ENCODE measurements at regions not wholly inside any gene's neighbourhood (a gene's known extent, or its start where the extent isn't known, plus 50 kb on each side); places are given as distances from the start of the nearest gene placed in this dataset.

DNA sequence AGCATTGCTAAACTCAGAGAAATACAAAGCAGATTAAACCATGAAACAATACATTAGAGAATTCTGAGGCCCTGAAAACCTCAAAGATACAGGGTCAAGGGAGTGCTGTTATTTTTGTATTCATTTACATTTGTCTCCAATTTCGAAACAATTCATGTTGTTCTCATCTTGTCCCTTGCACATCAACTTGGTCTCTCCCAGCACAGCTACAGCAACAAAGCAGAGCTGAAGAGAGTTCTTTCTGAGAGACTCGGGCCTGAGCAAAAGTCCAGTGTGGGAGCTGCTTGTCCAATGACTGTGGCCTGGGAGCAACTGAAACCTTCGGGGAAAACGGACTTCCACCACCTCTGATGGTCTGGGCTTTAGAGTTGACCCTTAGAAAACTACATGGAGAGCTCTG, 79.4 kb upstream of the CDKN3 start:
- no peak overlapping the region for H2BK5ac ChIP-seq (ENCODE audit: low read depth, low read length, poor library complexity, severe bottlenecking)
- no peak overlapping the region for H3K18ac ChIP-seq (ENCODE audit: low read depth, low read length)
- no peak overlapping the region for H4K5ac ChIP-seq (ENCODE audit: low read depth, low read length)
- ChIA-PET POLR2A (ENCODE audit: unreplicated experiment) (no interaction called here), CTCF (interaction anchor here (0.7 to 0.8 kb wide), 2 partner anchors 12 to 150 kb away, joined by 4 read pairs; no protein-coding TSS in a partner anchor)
- dilution Hi-C loops (cut with HindIII; ENCODE audit: low sequenced_read_pairs, unreplicated experiment) (no loop called here), intact Hi-C loops (cut with micrococcal nuclease) (no loop called here), in situ Hi-C loops (cut with MboI; ENCODE audit: low sequenced_read_pairs) (no loop called here)
- H4K20me1 ChIP-seq (ENCODE audit: insufficient read depth, low read length), result no peaks in the 10 kb centered on the region
- no peak overlapping the region for H2AK9ac ChIP-seq (replicated peaks; ENCODE audit: low read depth, low read length, poor library complexity)
- no peak overlapping the region for H3K9ac ChIP-seq (ENCODE audit: low read depth, low read length)
- no peak overlapping the region for H3K23ac ChIP-seq (ENCODE audit: low read depth, low read length)
- no peak overlapping the region for H3K14ac ChIP-seq (replicated peaks; ENCODE audit: low read depth, low read length)
- BruUV-seq (replicated peaks), result no TSS peak
- no peak overlapping the region for H3K27ac ChIP-seq (ENCODE audit: insufficient read depth, low read length)
- H3K27me3 ChIP-seq (ENCODE audit: control insufficient read depth, insufficient read depth, low read length), result peaks cover 14% of the 10 kb centered on the region
- DNase-seq, result no peak
- H3K4me2 ChIP-seq (ENCODE audit: low read depth, low read length), result no peak overlapping the region
- no peak overlapping the region for H4K8ac ChIP-seq (ENCODE audit: low read depth in 2 of 2, low read length in 2 of 2)
- no peaks in the 10 kb centered on the region for H3K36me3 ChIP-seq (ENCODE audit: control insufficient read depth, insufficient read depth, low read length)
- no peak overlapping the region for H2BK120ac ChIP-seq (ENCODE audit: low read depth, low read length)
- no peaks in the 10 kb centered on the region for H3K79me1 ChIP-seq (ENCODE audit: low read depth in 1 of 2, low read length in 2 of 2)
- no peak overlapping the region for H3K4ac ChIP-seq (ENCODE audit: low read depth, low read length)
- no peak overlapping the region for H2AFZ ChIP-seq (replicated peaks; ENCODE audit: low read length, poor library complexity)
- TF ChIP-seq RFX5 (IDR thresholded peaks at IDR 0.05; ENCODE audit: low read depth, low read length) (no peak), USF2 (IDR thresholded peaks at IDR 0.05; ENCODE audit: low read depth, low read length) (no peak), RAD21 (IDR thresholded peaks at IDR 0.05; ENCODE audit: low read length) (no peak)
- H2BK15ac ChIP-seq (ENCODE audit: low read depth, low read length), result no peak overlapping the region
- WGBS, 2 experiments (ENCODE audit: extremely low coverage in 2 of 2, insufficient read length in 1 of 2), result no CpG with 5 or more reads among the region's 4 CpGs
- no peaks in the 10 kb centered on the region; the same call in 1 of the 2 replicates for H3K9me1 ChIP-seq (ENCODE audit: insufficient read depth, low read length)
- no peak overlapping the region for H3K4me3 ChIP-seq (ENCODE audit: insufficient read depth, low read depth, low read length)
- no peak overlapping the region for H3K56ac ChIP-seq (ENCODE audit: extremely low read depth, insufficient read depth, low read length)
- H2AK5ac ChIP-seq (ENCODE audit: low read depth, low read length), result no peak overlapping the region
- H3K9me3 ChIP-seq (ENCODE audit: control insufficient read depth, insufficient read depth, low read length), result no peaks in the 10 kb centered on the region
- H2BK20ac ChIP-seq (ENCODE audit: low read depth, low read length), result no peak overlapping the region
- ATAC-seq (ENCODE audit: low read depth), result no peak
- peaks cover under 1% of the 10 kb centered on the region; the same call in 1 of the 2 replicates for H3K4me1 ChIP-seq (ENCODE audit: control insufficient read depth, insufficient read depth, low read length)
- no peak overlapping the region for H4K91ac ChIP-seq (ENCODE audit: insufficient read depth, low read depth, low read length)
